ENCODE measurements at regions not wholly inside any gene's neighbourhood (a gene's known extent, or its start where the extent isn't known, plus 50 kb on each side); places are given as distances from the start of the nearest gene placed in this dataset.

GRCh38 chr5:13382232-13382631 lies 562.3 kb downstream of the DNAH5 start:
- Histone ChIP-seq H3K27ac (no peak overlapping the region), H3K9me3 (ENCODE audit: severe bottlenecking) (no peaks in the 10 kb centered on the region), H3K27me3 (ENCODE audit: insufficient read depth, low read depth, severe bottlenecking) (no peaks in the 10 kb centered on the region), H3K36me3 (no peaks in the 10 kb centered on the region), H3K4me3 (ENCODE audit: low read depth, low read length) (no peak overlapping the region)
- TF ChIP-seq CTCF (IDR thresholded peaks at IDR 0.05; ENCODE audit: low read depth, low read length): no peak
- DNase-seq: no peak

GRCh38 chr5:13378091-13378490 lies 566.4 kb downstream of the DNAH5 start:
- TF ChIP-seq CTCF (IDR thresholded peaks at IDR 0.05; ENCODE audit: low read depth, low read length): no peak
- Histone ChIP-seq H3K27me3 (ENCODE audit: insufficient read depth, low read depth, severe bottlenecking) (no peaks in the 10 kb centered on the region), H3K27ac (no peak overlapping the region), H3K4me3 (ENCODE audit: low read depth, low read length) (no peak overlapping the region), H3K36me3 (no peaks in the 10 kb centered on the region), H3K9me3 (ENCODE audit: severe bottlenecking) (no peaks in the 10 kb centered on the region)
- no peak for DNase-seq

- Histone ChIP-seq H3K4me3 (ENCODE audit: low read depth, low read length) (no peak overlapping the region), H3K9me3 (ENCODE audit: severe bottlenecking) (no peaks in the 10 kb centered on the region), H3K27me3 (ENCODE audit: insufficient read depth, low read depth, severe bottlenecking) (no peaks in the 10 kb centered on the region), H3K36me3 (no peaks in the 10 kb centered on the region), H3K27ac (no peak overlapping the region)
- no peak for DNase-seq
- no peak for TF ChIP-seq CTCF (IDR thresholded peaks at IDR 0.05; ENCODE audit: low read depth, low read length)
Observed at GRCh38 chr5:13359344-13359743, 585.1 kb downstream of the DNAH5 start.

GRCh38 chr5:13358342-13358741 lies 586.1 kb downstream of the DNAH5 start:
- Histone ChIP-seq H3K27ac (no peak overlapping the region), H3K36me3 (no peaks in the 10 kb centered on the region), H3K9me3 (ENCODE audit: severe bottlenecking) (no peaks in the 10 kb centered on the region), H3K27me3 (ENCODE audit: insufficient read depth, low read depth, severe bottlenecking) (no peaks in the 10 kb centered on the region), H3K4me3 (ENCODE audit: low read depth, low read length) (no peak overlapping the region)
- TF ChIP-seq CTCF (IDR thresholded peaks at IDR 0.05; ENCODE audit: low read depth, low read length): no peak
- DNase-seq: no peak

GRCh38 chr5:13357929-13358328 lies 586.6 kb downstream of the DNAH5 start:
- Histone ChIP-seq H3K27ac (no peak overlapping the region), H3K4me3 (ENCODE audit: low read depth, low read length) (no peak overlapping the region), H3K9me3 (ENCODE audit: severe bottlenecking) (no peaks in the 10 kb centered on the region), H3K36me3 (no peaks in the 10 kb centered on the region), H3K27me3 (ENCODE audit: insufficient read depth, low read depth, severe bottlenecking) (no peaks in the 10 kb centered on the region)
- TF ChIP-seq CTCF (IDR thresholded peaks at IDR 0.05; ENCODE audit: low read depth, low read length): no peak
- no peak for DNase-seq

- DNase-seq: no peak
- H3K27me3 ChIP-seq (ENCODE audit: insufficient read depth, low read depth, severe bottlenecking): no peaks in the 10 kb centered on the region
- no peaks in the 10 kb centered on the region for H3K9me3 ChIP-seq (ENCODE audit: severe bottlenecking)
- no peak overlapping the region for H3K4me3 ChIP-seq (ENCODE audit: low read depth, low read length)
- H3K27ac ChIP-seq: no peak overlapping the region
- H3K36me3 ChIP-seq: no peaks in the 10 kb centered on the region
- no peak for TF ChIP-seq CTCF (IDR thresholded peaks at IDR 0.05; ENCODE audit: low read depth, low read length)
Observed at GRCh38 chr5:13356226-13356625, 588.3 kb downstream of the DNAH5 start.

Data from WERI-Rb-1 (cell line).